HG02571 (cell line): ENCODE measurements at regions not wholly inside any gene's neighbourhood (a gene's known extent, or its start where the extent isn't known, plus 50 kb on each side); places are given as distances from the start of the nearest gene placed in this dataset.
"Not testable (repeated sequence)": the region's sequence is repeated elsewhere in the genome, so short reads cannot be mapped to it uniquely, and the experiment has no call there.

Experiments used
- ATAC-seq: cut with Tn5 transposase; IDR thresholded peaks from one replicate; pipeline ENCODE4 v1.9.1; 2021; ENCODE audit warnings: mild to moderate bottlenecking, moderate library complexity; ENCODE audit not compliant: unreplicated experiment

- not testable (repeated sequence) for ATAC-seq
Observed at GRCh38 chr9:42370172-42370571, 186.7 kb downstream of the SPATA31A6 start.

- not testable (repeated sequence) for ATAC-seq
Observed at GRCh38 chr9:42371417-42371816, 188.0 kb downstream of the SPATA31A6 start.

- not testable (repeated sequence) for ATAC-seq
Observed at GRCh38 chr9:42377530-42378417, 194.3 kb downstream of the SPATA31A6 start.

GRCh38 chr9:42378418-42378815 lies 195.0 kb downstream of the SPATA31A6 start:
- ATAC-seq, result no peak

DNA sequence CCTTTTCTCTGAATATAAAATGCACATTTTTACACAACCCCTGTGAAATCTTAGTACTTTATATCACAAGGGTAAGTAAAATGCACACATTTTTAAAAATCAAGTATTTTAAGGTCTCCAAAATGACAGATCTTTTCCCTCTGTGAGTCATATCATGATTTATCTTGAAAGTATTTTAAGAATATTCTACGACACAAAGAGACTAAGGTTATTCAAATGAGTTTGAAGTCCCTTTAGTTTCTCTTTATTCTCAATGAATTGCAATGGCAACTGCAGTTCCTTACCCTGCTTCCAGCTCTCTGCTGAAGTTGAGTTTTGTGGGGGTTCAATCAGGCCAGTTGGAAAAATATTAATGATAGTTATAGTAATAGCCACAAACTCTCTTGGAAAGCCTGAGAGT lies 196.1 kb downstream of the SPATA31A6 start:
- not testable (repeated sequence) for ATAC-seq

DNA sequence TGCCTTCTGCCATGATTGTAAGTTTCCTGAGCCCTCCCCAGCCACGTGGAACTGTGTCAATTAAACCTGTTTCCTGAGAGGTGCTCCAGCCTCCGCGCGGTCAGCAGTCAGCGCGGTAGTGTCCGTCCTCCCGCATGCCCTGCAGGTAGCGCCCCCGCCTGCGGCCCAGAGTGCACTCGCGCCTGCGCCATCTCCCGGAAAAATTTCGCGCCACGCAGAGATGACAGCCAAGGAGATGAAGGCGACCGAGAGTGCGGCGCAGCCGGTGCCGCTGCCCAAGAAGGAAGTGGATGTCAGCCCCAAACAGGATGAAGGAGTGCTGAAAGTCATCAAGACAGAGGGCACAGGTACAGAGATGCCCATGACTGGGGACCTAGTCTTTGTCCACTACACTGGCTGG lies 201.1 kb downstream of the SPATA31A6 start:
- ATAC-seq, result not testable (repeated sequence)

DNA sequence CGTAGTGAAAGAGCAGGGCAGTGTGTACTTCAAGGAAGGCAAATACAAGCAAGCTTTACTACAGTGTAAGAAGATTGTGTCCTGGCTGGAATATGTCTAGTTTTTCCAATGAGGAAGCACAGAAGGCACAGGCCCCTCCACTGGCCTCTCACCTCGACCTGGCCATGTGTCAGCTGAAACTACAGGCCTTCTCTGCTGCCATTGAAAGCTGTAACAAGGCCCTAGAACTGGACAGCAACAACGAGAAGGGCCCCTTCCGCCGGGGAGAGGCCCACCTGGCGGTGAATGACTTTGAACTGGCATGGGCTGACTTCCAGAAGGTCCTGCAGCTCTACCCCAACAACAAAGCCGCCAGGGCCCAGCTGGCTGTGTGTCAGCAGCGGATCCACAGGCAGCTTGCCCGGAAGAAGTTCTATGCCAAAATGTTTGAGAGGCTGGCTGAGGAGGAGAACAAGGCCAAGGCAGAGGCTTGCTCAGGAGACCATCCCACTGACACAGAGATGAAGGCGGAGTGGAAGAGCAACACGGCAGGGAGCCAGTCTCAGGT lies 202.2 kb downstream of the SPATA31A6 start:
- ATAC-seq, result not testable (repeated sequence)

DNA sequence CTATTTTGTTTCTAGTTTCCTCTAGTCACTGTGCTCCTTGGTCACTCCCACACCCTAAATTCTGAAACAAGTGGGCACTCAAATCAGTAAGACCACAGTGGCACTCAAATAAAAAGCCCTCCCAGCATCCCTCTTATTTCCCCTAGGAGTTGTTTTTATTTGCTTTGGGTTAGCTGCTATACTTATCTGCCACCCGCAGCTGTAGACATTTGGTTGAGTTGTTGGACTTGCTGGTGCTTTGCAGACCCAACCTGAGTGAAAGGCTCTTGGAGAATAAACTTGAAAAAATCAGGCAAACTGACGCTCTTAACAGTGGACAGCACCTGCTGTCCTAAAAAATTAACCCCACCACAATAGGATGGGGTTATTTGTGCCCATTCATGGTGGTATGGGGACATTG lies 203.0 kb downstream of the SPATA31A6 start:
- ATAC-seq, result no peak

DNA sequence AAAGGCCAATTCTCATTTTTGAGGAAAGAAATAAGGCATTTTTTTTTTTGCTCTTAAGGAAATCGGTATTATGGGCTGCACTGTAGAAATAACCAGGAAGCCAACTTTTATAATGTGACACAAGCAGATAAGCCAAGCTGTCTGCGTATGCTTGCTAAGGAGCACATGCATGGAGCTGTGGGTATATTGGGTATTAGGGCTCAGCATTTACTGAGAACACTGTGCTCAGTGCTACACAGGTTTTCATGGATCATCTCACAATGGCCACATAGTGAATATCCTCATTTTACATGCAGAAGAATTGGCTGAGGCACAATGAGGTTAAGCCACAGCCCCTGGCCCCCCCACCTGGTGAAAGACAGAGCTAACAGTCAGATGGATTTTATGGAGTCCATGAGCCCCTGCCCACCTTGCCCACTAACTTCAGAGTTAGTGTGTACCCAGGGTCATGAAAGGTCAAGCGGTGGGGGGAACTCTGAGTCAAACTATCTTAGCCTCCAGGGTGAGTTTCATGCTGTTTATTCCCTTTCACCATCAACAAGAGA lies 204.8 kb downstream of the SPATA31A6 start:
- ATAC-seq, result no peak

- ATAC-seq, result no peak
Observed at GRCh38 chr9:42388846-42389245, 205.4 kb downstream of the SPATA31A6 start.

DNA sequence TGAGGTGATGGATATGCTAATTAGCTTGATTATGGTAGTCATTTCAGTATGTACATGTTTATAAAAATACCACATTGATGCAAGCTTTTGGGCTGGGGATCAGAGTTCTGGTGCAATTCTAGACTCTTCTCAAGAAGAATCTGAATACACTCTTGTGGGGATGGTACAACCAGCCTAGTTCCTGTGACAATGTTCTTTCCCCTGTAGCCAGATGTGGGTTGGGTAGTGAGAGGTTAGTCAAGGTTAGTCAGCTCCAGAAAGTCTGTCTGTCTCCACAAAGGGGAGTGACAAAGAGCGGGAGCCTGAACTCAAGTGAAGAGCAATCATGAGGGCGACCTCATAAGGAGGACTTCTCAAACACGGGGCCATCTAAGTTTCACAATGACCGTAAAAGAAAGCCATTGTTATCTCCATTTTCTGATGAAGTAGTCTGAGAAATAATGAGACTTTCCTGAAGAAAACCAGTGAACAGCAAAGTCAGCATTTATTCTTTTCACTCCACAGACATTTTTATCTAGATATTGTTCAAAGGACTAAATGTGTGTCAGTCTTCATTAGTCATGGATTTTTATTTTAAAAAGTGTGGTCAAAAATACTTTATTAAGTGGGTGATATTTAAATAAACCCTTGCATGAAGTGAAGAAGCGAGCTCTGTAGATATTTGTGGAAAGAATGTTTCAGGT lies 209.5 kb downstream of the SPATA31A6 start:
- not testable (repeated sequence) for ATAC-seq

GRCh38 chr9:42396318-42396717 lies 212.9 kb downstream of the SPATA31A6 start:
- ATAC-seq, result no peak

DNA sequence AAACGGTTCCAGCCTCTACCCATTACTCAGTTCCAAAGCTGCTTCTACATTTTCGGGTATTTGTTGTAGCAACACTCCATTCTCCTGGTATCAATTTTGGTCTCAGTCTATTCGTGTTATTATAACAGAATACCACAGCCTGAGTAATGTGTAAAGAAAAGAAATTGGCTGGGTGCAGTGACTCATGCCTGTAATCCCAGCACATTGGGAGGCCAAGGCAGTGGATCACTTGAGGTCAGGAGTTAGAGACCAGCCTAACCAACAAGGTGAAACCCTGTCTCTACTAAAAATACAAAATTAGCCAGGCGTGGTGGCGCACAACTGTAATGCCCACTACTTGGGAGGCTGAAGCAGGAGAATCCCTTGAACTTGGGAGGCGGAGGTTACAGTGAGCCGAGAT lies 213.9 kb downstream of the SPATA31A6 start:
- ATAC-seq, result not testable (repeated sequence)

- not testable (repeated sequence) for ATAC-seq
Observed at GRCh38 chr9:42402919-42403318, 219.5 kb downstream of the SPATA31A6 start.

DNA sequence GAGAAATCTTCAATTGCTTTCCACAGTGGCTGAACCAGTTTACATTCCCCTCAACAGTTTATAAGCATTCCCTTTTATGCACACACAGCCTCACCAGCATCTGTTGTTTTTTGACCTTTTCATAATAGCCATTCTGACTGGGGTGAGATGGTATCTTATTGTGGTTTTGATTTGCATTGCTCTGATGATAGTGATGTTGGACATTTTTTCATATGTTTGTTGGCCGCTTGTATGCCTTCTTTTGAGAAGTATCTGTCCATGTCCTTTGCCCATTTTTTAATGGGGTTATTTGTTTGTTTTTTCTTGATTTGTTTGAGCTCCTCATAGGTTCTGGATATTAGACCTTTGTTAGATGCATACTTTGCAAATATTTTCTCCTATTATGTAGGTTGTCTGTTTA lies 226.1 kb downstream of the SPATA31A6 start:
- not testable (repeated sequence) for ATAC-seq

DNA sequence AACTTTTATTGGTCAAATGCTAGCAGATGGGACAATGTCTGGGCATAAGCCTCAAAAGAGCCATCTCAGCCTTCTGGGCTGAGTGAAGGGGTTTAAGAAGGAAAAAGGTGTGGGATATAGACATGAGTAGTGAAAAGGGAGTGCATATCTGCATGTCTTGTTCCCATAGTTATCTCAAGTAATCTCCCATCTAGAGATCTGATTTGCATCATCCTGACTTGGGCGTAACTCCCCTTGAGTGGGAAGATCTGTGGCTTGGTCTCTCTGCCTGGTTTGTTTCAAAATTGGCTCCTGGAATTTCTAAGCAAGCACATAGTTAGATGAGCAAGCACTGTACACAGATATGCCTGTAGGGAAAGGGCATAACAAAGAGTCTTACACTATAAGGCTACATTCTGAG lies 228.9 kb downstream of the SPATA31A6 start:
- not testable (repeated sequence) for ATAC-seq

- ATAC-seq, result not testable (repeated sequence)
Observed at GRCh38 chr9:42414865-42415264, 231.4 kb downstream of the SPATA31A6 start.

DNA sequence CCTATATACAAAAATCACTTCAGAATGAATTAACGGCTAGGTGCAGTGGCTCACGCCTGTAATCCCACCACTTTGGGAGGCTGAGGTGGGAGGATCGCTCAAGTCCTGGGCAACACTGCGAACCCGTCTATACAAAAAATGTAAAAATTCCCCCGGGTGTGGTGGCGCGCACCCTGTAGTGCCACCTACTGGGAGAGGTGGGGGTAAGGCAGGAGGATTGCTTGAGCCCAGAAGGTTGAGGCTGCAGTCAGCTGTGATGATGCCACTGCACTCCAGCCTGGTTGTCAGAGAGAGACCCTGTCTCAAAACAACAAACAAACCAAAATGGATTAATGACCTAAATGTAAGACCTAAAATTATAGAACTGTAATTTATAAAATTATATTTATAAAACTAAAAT lies 236.2 kb downstream of the SPATA31A6 start:
- not testable (repeated sequence) for ATAC-seq

- ATAC-seq, result not testable (repeated sequence)
Observed at GRCh38 chr9:42420324-42420723, 236.9 kb downstream of the SPATA31A6 start.

DNA sequence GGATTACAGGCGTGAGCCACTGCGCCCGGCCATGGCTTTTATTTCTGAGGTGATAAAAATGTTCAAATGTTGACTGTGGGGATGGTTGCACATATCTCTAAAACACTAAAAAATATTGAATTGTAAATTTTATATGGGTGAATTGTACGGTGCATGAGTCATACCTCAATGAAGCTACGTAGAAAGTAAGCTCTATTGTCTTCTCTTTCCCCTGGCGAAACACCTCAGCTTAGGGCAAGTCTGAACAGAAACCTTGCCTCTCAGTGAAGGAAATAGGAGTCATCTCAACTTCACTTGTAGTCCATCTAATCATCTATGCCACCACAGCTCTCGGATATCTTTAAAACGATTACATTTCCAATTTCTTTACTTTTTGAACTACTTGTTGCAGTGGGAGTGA lies 238.2 kb downstream of the SPATA31A6 start:
- ATAC-seq, result not testable (repeated sequence)
